Esophagus muscularis mucosa (tissue), 4 donors: ENCODE measurements at regions not wholly inside any gene's neighbourhood (a gene's known extent, or its start where the extent isn't known, plus 50 kb on each side); places are given as distances from the start of the nearest gene placed in this dataset.

Experiments
- DNase-seq: peaks from one replicate; pipeline ENCODE4 v3.0.0-alpha.2; 2017; ENCODE audit errors: extremely low spot score
- H3K27ac ChIP-seq, 4 donors: fragments of 200-600 bp; sonication (generic); replicated peaks in 1 of 4; 1 replicate in 3 of 4; 2 replicates in 1 of 4; pipeline ENCODE4 v1.5.1; 2016 to 2019; ENCODE audit warnings: mild to moderate bottlenecking in 1 of 4
- H3K27me3 ChIP-seq, 4 donors: fragments of 200-600 bp; sonication (generic); one replicate each; pipeline versions ENCODE4 v1.5.1 to v1.6.0; 2016 to 2019
- H3K36me3 ChIP-seq, 4 donors: fragments of 200-600 bp; sonication (generic); one replicate each; pipeline ENCODE4 v1.5.1; 2016 to 2019
- H3K4me1 ChIP-seq, 4 donors: fragments of 200-600 bp; sonication (generic); one replicate each; pipeline ENCODE4 v1.5.1; 2016 to 2019
- H3K4me3 ChIP-seq, 4 donors: fragments of 200-600 bp; sonication (generic); 1 replicate in 2 of 4; 2 replicates in 2 of 4; pipeline ENCODE4 v1.5.1; 2016 to 2019; ENCODE audit warnings: mild to moderate bottlenecking in 4 of 4, moderate library complexity in 1 of 4
- H3K9me3 ChIP-seq, 4 donors: fragments of 200-600 bp; sonication (generic); 1 replicate in 3 of 4; 2 replicates in 1 of 4; pipeline ENCODE4 v1.5.1; 2016 to 2019
- EP300 ChIP-seq: sonication (generic); formaldehyde crosslinking; IDR thresholded peaks from one replicate; pipeline ENCODE4 v1.6.1; 2017; ENCODE audit warnings: antibody characterized with exemption
- POLR2A ChIP-seq: fragments of 450-650 bp; IDR thresholded peaks from one replicate; pipeline ENCODE4 v1.6.1; 2017; ENCODE audit warnings: antibody characterized with exemption, moderate library complexity, mild to moderate bottlenecking, low read depth
- POLR2AphosphoS5 ChIP-seq, 2 donors: sonication (generic); formaldehyde crosslinking; IDR thresholded peaks; one replicate each; pipeline ENCODE4 v1.6.1; 2017; ENCODE audit warnings: antibody characterized with exemption in 2 of 2
- WGBS: methylation state at CpG from one replicate; pipeline ENCODE4 v1.1.5; 2018; 5-methylcytosine and 5-hydroxymethylcytosine counted together
- intact Hi-C: fragments of 100-400 bp; cut with DNase I; formaldehyde crosslinking; loops from one replicate; pipeline ENCODE4 v1.15.1; 2023
- TF ChIP-seq, protein P1 (sequence below), 3 experiments: fragments of 200-600 bp in 2 of 3; fragments of 450-650 bp in 1 of 3; sonication (generic) in 2 of 3; IDR thresholded peaks; one replicate each; pipeline ENCODE4 v1.5.1; 2017 to 2019; ENCODE audit warnings: antibody characterized with exemption in 3 of 3, mild to moderate bottlenecking in 2 of 3, moderate library complexity in 1 of 3

DNA sequence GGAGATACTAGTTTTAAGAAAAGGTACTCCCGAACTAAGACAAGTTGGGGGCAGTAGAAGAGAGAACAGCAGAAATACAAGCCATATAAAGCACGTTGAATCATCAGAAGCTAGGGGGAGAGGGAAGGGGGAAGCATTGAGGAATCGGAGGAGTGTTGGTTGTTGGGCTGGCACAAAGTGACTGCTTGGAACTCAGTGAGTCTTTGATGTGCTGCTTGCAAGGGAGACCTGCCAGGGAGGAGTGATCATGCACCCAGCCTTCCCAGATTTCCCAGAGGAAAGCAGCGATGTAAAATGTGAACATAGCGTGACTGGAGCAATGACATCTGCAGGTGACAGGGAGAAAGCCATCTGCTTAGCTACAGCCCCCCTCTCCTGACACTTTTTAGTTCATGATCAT, 192.4 kb upstream of the IL12A start:
- Histone ChIP-seq H3K4me3 (no peak overlapping the region), H3K4me1 (peaks cover 71 to 100% (median 98%) of the 10 kb centered on the region in 4 donors), H3K9me3 (no peaks in the 10 kb centered on the region), H3K36me3 (no peaks in the 10 kb centered on the region), H3K27ac (peak overlapping the region; percentile 85 to 90 (median 87)), H3K27me3 (no peaks in the 10 kb centered on the region)
- 39% methylated on average over 5 of the region's 5 CpGs for WGBS
- TF ChIP-seq POLR2AphosphoS5 (IDR thresholded peaks at IDR 0.05): peak; percentile 22 to 64
- TF ChIP-seq, protein P1, sequence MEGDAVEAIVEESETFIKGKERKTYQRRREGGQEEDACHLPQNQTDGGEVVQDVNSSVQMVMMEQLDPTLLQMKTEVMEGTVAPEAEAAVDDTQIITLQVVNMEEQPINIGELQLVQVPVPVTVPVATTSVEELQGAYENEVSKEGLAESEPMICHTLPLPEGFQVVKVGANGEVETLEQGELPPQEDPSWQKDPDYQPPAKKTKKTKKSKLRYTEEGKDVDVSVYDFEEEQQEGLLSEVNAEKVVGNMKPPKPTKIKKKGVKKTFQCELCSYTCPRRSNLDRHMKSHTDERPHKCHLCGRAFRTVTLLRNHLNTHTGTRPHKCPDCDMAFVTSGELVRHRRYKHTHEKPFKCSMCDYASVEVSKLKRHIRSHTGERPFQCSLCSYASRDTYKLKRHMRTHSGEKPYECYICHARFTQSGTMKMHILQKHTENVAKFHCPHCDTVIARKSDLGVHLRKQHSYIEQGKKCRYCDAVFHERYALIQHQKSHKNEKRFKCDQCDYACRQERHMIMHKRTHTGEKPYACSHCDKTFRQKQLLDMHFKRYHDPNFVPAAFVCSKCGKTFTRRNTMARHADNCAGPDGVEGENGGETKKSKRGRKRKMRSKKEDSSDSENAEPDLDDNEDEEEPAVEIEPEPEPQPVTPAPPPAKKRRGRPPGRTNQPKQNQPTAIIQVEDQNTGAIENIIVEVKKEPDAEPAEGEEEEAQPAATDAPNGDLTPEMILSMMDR (IDR thresholded peaks at IDR 0.05): no peak
- intact Hi-C loops: no loop called here
- DNase-seq: no peak

- Histone ChIP-seq H3K27me3 (no peaks in the 10 kb centered on the region), H3K36me3 (no peaks in the 10 kb centered on the region), H3K4me3 (no peak overlapping the region), H3K27ac (peak overlapping the region; percentile 85 to 90 (median 87)), H3K4me1 (peaks cover 70 to 100% (median 95%) of the 10 kb centered on the region in 4 donors), H3K9me3 (no peaks in the 10 kb centered on the region)
- TF ChIP-seq EP300: no peak
- TF ChIP-seq POLR2A: no peak
- TF ChIP-seq POLR2AphosphoS5 (IDR thresholded peaks at IDR 0.05): no peak
- 25% methylated on average over 1 of the region's 1 CpG for WGBS
- DNase-seq: no peak
- intact Hi-C loops: no loop called here
Observed at GRCh38 chr3:159796744-159797143, 191.9 kb upstream of the IL12A start.

GRCh38 chr3:159797771-159798170, 190.9 kb upstream of the IL12A start:
- no peak for TF ChIP-seq EP300
- TF ChIP-seq POLR2A: no peak
- TF ChIP-seq, protein P1 (IDR thresholded peaks at IDR 0.05): no peak
- no peak for TF ChIP-seq POLR2AphosphoS5 (IDR thresholded peaks at IDR 0.05)
- Histone ChIP-seq H3K4me1 (peaks cover 69 to 100% (median 96%) of the 10 kb centered on the region in 4 donors), H3K36me3 (no peaks in the 10 kb centered on the region), H3K27me3 (no peaks in the 10 kb centered on the region), H3K4me3 (no peak overlapping the region), H3K9me3 (no peaks in the 10 kb centered on the region), H3K27ac (peak overlapping the region; percentile 85 to 90 (median 87))
- peak; percentile 17 for DNase-seq
- intact Hi-C loops: no loop called here

DNA sequence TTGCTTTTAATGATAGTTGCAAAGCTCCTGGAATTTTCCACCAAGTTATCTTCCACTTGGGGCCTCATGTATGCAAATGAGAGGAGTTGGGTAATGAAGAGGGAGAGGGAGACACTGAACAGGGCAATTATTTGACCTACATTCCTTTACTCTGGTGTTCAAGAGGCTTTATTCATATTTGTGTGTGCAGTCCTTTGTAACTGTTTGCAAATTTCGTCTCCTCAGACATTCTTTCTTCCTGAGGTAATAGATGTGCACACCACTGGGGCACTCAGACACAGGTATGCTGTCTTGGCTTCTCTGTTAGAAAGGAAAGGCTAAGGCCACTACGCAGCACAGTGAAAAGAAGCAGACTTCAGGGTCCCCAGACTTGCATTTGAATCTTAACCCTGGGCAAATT, 189.7 kb upstream of the IL12A start:
- H3K4me1 ChIP-seq: peaks cover 69 to 100% (median 97%) of the 10 kb centered on the region in 4 donors
- WGBS: 65% methylated on average over 2 of the region's 2 CpGs
- TF ChIP-seq POLR2A (no peak), EP300 (peak; percentile 22), POLR2AphosphoS5 (IDR thresholded peaks at IDR 0.05) (peak; percentile 11 to 78)
- TF ChIP-seq, protein P1 (IDR thresholded peaks at IDR 0.05): no peak
- H3K9me3 ChIP-seq: no peaks in the 10 kb centered on the region
- no peak overlapping the region for H3K4me3 ChIP-seq
- no peak for DNase-seq
- peak overlapping the region; percentile 85 to 90 (median 87) for H3K27ac ChIP-seq
- H3K27me3 ChIP-seq: no peaks in the 10 kb centered on the region
- no peaks in the 10 kb centered on the region for H3K36me3 ChIP-seq
- intact Hi-C loops: no loop called here

- WGBS: 63% methylated on average over 6 of the region's 6 CpGs
- no peaks in the 10 kb centered on the region for H3K27me3 ChIP-seq
- no peaks in the 10 kb centered on the region for H3K36me3 ChIP-seq
- no peak overlapping the region for H3K4me3 ChIP-seq
- no peak for DNase-seq
- H3K27ac ChIP-seq: peak overlapping the region; percentile 85 to 90 (median 87)
- no peaks in the 10 kb centered on the region for H3K9me3 ChIP-seq
- H3K4me1 ChIP-seq: peaks cover 68 to 100% (median 97%) of the 10 kb centered on the region in 4 donors
- TF ChIP-seq EP300 (no peak), POLR2AphosphoS5 (IDR thresholded peaks at IDR 0.05) (no peak), POLR2A (no peak)
- TF ChIP-seq, protein P1 (IDR thresholded peaks at IDR 0.05): no peak
- intact Hi-C loops: no loop called here
Observed at GRCh38 chr3:159800434-159801155, 188.0 kb upstream of the IL12A start.
